ENCODE measurements at regions not wholly inside any gene's neighbourhood (a gene's known extent, or its start where the extent isn't known, plus 50 kb on each side); places are given as distances from the start of the nearest gene placed in this dataset.

DNA sequence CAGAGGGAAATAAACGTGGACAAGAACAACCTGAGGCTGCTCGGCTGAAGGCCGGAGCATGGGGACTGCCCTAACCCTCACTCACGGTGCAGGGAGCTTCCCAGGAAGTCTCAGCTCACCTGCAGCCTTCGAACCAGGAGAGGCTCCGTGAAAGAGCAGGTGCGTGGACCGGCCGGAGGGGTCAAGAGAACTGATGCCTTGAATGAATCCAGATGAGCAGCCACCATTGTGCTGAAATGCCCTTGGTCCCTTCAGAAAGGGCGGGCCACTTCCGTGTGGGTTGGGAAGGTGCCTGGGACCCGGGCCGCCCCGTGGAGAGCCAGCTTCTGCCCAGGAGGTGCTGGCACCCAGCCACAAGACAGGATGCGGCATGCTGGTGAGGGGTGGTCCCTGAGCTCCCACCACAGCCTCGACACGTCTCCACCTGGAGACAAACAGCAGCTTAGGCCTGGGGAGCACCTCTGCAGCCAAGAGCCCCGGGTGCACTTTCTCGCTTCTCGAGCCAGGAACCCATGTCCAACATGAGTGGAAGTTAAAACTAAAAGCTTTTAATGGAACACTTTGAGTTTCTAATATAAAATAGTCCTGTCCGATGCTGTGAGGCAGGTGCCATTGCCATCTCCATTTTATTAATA lies 83.5 kb downstream of the TTLL2 start:
- WGBS (ENCODE audit: insufficient coverage): 77% methylated on average over 13 of the region's 21 CpGs

GRCh38 chr6:167409079-167409478 lies 84.2 kb downstream of the TTLL2 start:
- Histone ChIP-seq H3K9me3 (no peaks in the 10 kb centered on the region), H3K4me1 (ENCODE audit: control insufficient read depth in 1 of 2, extremely low read depth in 1 of 2, insufficient read depth in 2 of 2, low read length in 2 of 2) (no peaks in the 10 kb centered on the region), H3K27ac (ENCODE audit: low read length) (no peak overlapping the region), H3K4me3 (ENCODE audit: control insufficient read depth in 1 of 2, extremely low read depth in 1 of 2, low read length in 1 of 2) (no peak overlapping the region), H3K27me3 (replicated peaks in 1 of 2; ENCODE audit: control insufficient read depth in 2 of 2, extremely low read depth in 1 of 2, insufficient read depth in 2 of 2, low read length in 1 of 2) (peaks cover 0 to 22% of the 10 kb centered on the region in 2 experiments), H3K36me3 (ENCODE audit: control insufficient read depth in 2 of 2, extremely low read depth in 1 of 2, insufficient read depth in 1 of 2, low read length in 1 of 2) (no peaks in the 10 kb centered on the region)
- H3K36me3 Mint-ChIP-seq: no peaks in the 10 kb centered on the region
- 91% methylated on average over 8 of the region's 11 CpGs for WGBS (ENCODE audit: insufficient coverage)
- H3K9me3 Mint-ChIP-seq: no peaks in the 10 kb centered on the region
- no peak for ATAC-seq (replicated peaks in 1 of 4)
- no peak for DNase-seq
- ChIA-PET CTCF (no interaction called here), POLR2A (no interaction called here)
- H3K27me3 Mint-ChIP-seq: peaks cover 14 to 17% of the 10 kb centered on the region in 2 donors
- no peak overlapping the region for H3K4me3 Mint-ChIP-seq
- no peaks in the 10 kb centered on the region for H3K4me1 Mint-ChIP-seq
- no peak overlapping the region for H3K27ac Mint-ChIP-seq

More for the DNA sequence above, 83.5 kb downstream of the TTLL2 start:
- H3K27me3 Mint-ChIP-seq: peaks cover 14 to 19% of the 10 kb centered on the region in 2 donors
- H3K4me1 Mint-ChIP-seq: no peaks in the 10 kb centered on the region
- DNase-seq: no peak
- ChIA-PET POLR2A (no interaction called here), CTCF (no interaction called here)
- no peak for ATAC-seq (replicated peaks in 1 of 4)
- H3K4me1 ChIP-seq (ENCODE audit: control insufficient read depth in 1 of 2, extremely low read depth in 1 of 2, insufficient read depth in 2 of 2, low read length in 2 of 2): no peaks in the 10 kb centered on the region
- no peaks in the 10 kb centered on the region for H3K36me3 Mint-ChIP-seq
- H3K4me3 ChIP-seq (ENCODE audit: control insufficient read depth in 1 of 2, extremely low read depth in 1 of 2, low read length in 1 of 2): no peak overlapping the region
- peaks cover 0 to 21% of the 10 kb centered on the region in 2 experiments for H3K27me3 ChIP-seq (replicated peaks in 1 of 2; ENCODE audit: control insufficient read depth in 2 of 2, extremely low read depth in 1 of 2, insufficient read depth in 2 of 2, low read length in 1 of 2)
- no peak overlapping the region for H3K4me3 Mint-ChIP-seq
- H3K36me3 ChIP-seq (ENCODE audit: control insufficient read depth in 2 of 2, extremely low read depth in 1 of 2, insufficient read depth in 1 of 2, low read length in 1 of 2): no peaks in the 10 kb centered on the region
- no peak overlapping the region for H3K27ac ChIP-seq (ENCODE audit: low read length)
- no peak overlapping the region for H3K27ac Mint-ChIP-seq
- no peaks in the 10 kb centered on the region for H3K9me3 Mint-ChIP-seq
- H3K9me3 ChIP-seq: no peaks in the 10 kb centered on the region

- no peaks in the 10 kb centered on the region for H3K9me3 ChIP-seq
- H3K4me3 Mint-ChIP-seq: no peak overlapping the region
- no peaks in the 10 kb centered on the region for H3K36me3 ChIP-seq (ENCODE audit: control insufficient read depth in 2 of 2, extremely low read depth in 1 of 2, insufficient read depth in 1 of 2, low read length in 1 of 2)
- peaks cover 14 to 17% of the 10 kb centered on the region in 2 donors for H3K27me3 Mint-ChIP-seq
- no peaks in the 10 kb centered on the region for H3K36me3 Mint-ChIP-seq
- H3K4me1 ChIP-seq (ENCODE audit: control insufficient read depth in 1 of 2, extremely low read depth in 1 of 2, insufficient read depth in 2 of 2, low read length in 2 of 2): no peaks in the 10 kb centered on the region
- no peak for DNase-seq
- H3K9me3 Mint-ChIP-seq: no peaks in the 10 kb centered on the region
- H3K27me3 ChIP-seq (replicated peaks in 1 of 2; ENCODE audit: control insufficient read depth in 2 of 2, extremely low read depth in 1 of 2, insufficient read depth in 2 of 2, low read length in 1 of 2): peaks cover 0 to 20% of the 10 kb centered on the region in 2 experiments
- WGBS (ENCODE audit: insufficient coverage): 63% methylated on average over 6 of the region's 6 CpGs
- no peaks in the 10 kb centered on the region for H3K4me1 Mint-ChIP-seq
- POLR2A ChIA-PET: no interaction called here
- H3K27ac Mint-ChIP-seq: no peak overlapping the region
- H3K27ac ChIP-seq (ENCODE audit: low read length): no peak overlapping the region
- CTCF ChIA-PET: no interaction called here
- H3K4me3 ChIP-seq (ENCODE audit: control insufficient read depth in 1 of 2, extremely low read depth in 1 of 2, low read length in 1 of 2): no peak overlapping the region
- ATAC-seq (replicated peaks in 1 of 4): no peak
Observed at GRCh38 chr6:167409694-167410093, 84.8 kb downstream of the TTLL2 start.

- no peak for ATAC-seq (replicated peaks in 1 of 4)
- POLR2A ChIA-PET: no interaction called here
- WGBS (ENCODE audit: insufficient coverage): 61% methylated on average over 5 of the region's 9 CpGs
- Mint-ChIP-seq H3K9me3 (no peaks in the 10 kb centered on the region), H3K4me3 (no peak overlapping the region), H3K27ac (no peak overlapping the region), H3K36me3 (no peaks in the 10 kb centered on the region), H3K4me1 (no peaks in the 10 kb centered on the region), H3K27me3 (peaks cover 15% of the 10 kb centered on the region in 2 donors)
- CTCF ChIA-PET: no interaction called here
- no peak for DNase-seq
- Histone ChIP-seq H3K27me3 (replicated peaks in 1 of 2; ENCODE audit: control insufficient read depth in 2 of 2, extremely low read depth in 1 of 2, insufficient read depth in 2 of 2, low read length in 1 of 2) (peaks cover 0 to 22% of the 10 kb centered on the region in 2 experiments), H3K27ac (ENCODE audit: low read length) (no peak overlapping the region), H3K4me3 (ENCODE audit: control insufficient read depth in 1 of 2, extremely low read depth in 1 of 2, low read length in 1 of 2) (no peak overlapping the region), H3K9me3 (no peaks in the 10 kb centered on the region), H3K4me1 (ENCODE audit: control insufficient read depth in 1 of 2, extremely low read depth in 1 of 2, insufficient read depth in 2 of 2, low read length in 2 of 2) (no peaks in the 10 kb centered on the region), H3K36me3 (ENCODE audit: control insufficient read depth in 2 of 2, extremely low read depth in 1 of 2, insufficient read depth in 1 of 2, low read length in 1 of 2) (no peaks in the 10 kb centered on the region)
Observed at GRCh38 chr6:167410462-167410861, 85.6 kb downstream of the TTLL2 start.

GRCh38 chr6:167412506-167412905 lies 87.6 kb downstream of the TTLL2 start:
- Mint-ChIP-seq H3K4me1 (no peaks in the 10 kb centered on the region), H3K4me3 (no peak overlapping the region), H3K27me3 (peaks cover 13 to 19% of the 10 kb centered on the region in 2 donors), H3K36me3 (no peaks in the 10 kb centered on the region), H3K9me3 (no peaks in the 10 kb centered on the region), H3K27ac (no peak overlapping the region)
- no peaks in the 10 kb centered on the region for H3K4me1 ChIP-seq (ENCODE audit: control insufficient read depth in 1 of 2, extremely low read depth in 1 of 2, insufficient read depth in 2 of 2, low read length in 2 of 2)
- H3K27me3 ChIP-seq (replicated peaks in 1 of 2; ENCODE audit: control insufficient read depth in 2 of 2, extremely low read depth in 1 of 2, insufficient read depth in 2 of 2, low read length in 1 of 2): peaks cover 0 to 17% of the 10 kb centered on the region in 2 experiments
- no peak for DNase-seq
- no peak overlapping the region for H3K27ac ChIP-seq (ENCODE audit: low read length)
- no peak for ATAC-seq (replicated peaks in 1 of 4)
- CTCF ChIA-PET: no interaction called here
- no peaks in the 10 kb centered on the region for H3K36me3 ChIP-seq (ENCODE audit: control insufficient read depth in 2 of 2, extremely low read depth in 1 of 2, insufficient read depth in 1 of 2, low read length in 1 of 2)
- H3K9me3 ChIP-seq: no peaks in the 10 kb centered on the region
- WGBS (ENCODE audit: insufficient coverage): 73% methylated on average over 4 of the region's 5 CpGs
- H3K4me3 ChIP-seq (ENCODE audit: control insufficient read depth in 1 of 2, extremely low read depth in 1 of 2, low read length in 1 of 2): no peak overlapping the region
- POLR2A ChIA-PET: no interaction called here

GRCh38 chr6:167415441-167415961 lies 90.6 kb downstream of the TTLL2 start:
- no peak for ATAC-seq (replicated peaks in 1 of 4)
- 83% methylated on average over 17 of the region's 18 CpGs for WGBS (ENCODE audit: insufficient coverage)
- H3K36me3 Mint-ChIP-seq: no peaks in the 10 kb centered on the region
- Histone ChIP-seq H3K4me1 (ENCODE audit: control insufficient read depth in 1 of 2, extremely low read depth in 1 of 2, insufficient read depth in 2 of 2, low read length in 2 of 2) (no peaks in the 10 kb centered on the region), H3K36me3 (ENCODE audit: control insufficient read depth in 2 of 2, extremely low read depth in 1 of 2, insufficient read depth in 1 of 2, low read length in 1 of 2) (no peaks in the 10 kb centered on the region), H3K9me3 (no peaks in the 10 kb centered on the region), H3K27ac (ENCODE audit: low read length) (no peak overlapping the region), H3K27me3 (replicated peaks in 1 of 2; ENCODE audit: control insufficient read depth in 2 of 2, extremely low read depth in 1 of 2, insufficient read depth in 2 of 2, low read length in 1 of 2) (peaks cover 0 to 16% of the 10 kb centered on the region in 2 experiments), H3K4me3 (ENCODE audit: control insufficient read depth in 1 of 2, extremely low read depth in 1 of 2, low read length in 1 of 2) (no peak overlapping the region)
- no peak overlapping the region for H3K4me3 Mint-ChIP-seq
- H3K27ac Mint-ChIP-seq: no peak overlapping the region
- H3K27me3 Mint-ChIP-seq: peaks cover 22 to 23% of the 10 kb centered on the region in 2 donors
- ChIA-PET POLR2A (no interaction called here), CTCF (no interaction called here)
- H3K9me3 Mint-ChIP-seq: no peaks in the 10 kb centered on the region
- H3K4me1 Mint-ChIP-seq: no peaks in the 10 kb centered on the region
- no peak for DNase-seq
